AG04450 (cell line): ENCODE measurements at regions not wholly inside any gene's neighbourhood (a gene's known extent, or its start where the extent isn't known, plus 50 kb on each side); places are given as distances from the start of the nearest gene placed in this dataset.
A peak's percentile ranks its signal among the peaks of the same experiment; 100 is the strongest.

ENCODE experiments used
- CTCF ChIA-PET: fragments of 300-600, 350-600 bp; formaldehyde crosslinking; extraction: SDS; loops from one replicate; lab custom pipeline; 2022; ENCODE audit warnings: antibody characterized with exemption, inconsistent platforms; lab: Charles Lee
- POLR2A ChIA-PET: fragments of 350-600 bp; formaldehyde crosslinking; extraction: SDS; loops from one replicate; lab custom pipeline; 2021; ENCODE audit warnings: antibody characterized with exemption, inconsistent platforms; lab: Yijun Ruan, JAX
- DNase-seq: peaks from one replicate; pipeline ENCODE4 v3.0.0-alpha.2; 2011; ENCODE audit warnings: low read depth, low spot score
- H3K27ac ChIP-seq: one replicate; pipeline ENCODE4 v1.5.1; 2012; ENCODE audit warnings: low read depth, low read length, control low read depth
- H3K27me3 ChIP-seq: one replicate; pipeline ENCODE4 v1.6.0; 2012; ENCODE audit warnings: low read length; ENCODE audit not compliant: control insufficient read depth, insufficient read depth
- H3K4me3 ChIP-seq: 2 replicates; pipeline ENCODE4 v1.5.1; 2011; ENCODE audit warnings: mild to moderate bottlenecking, low read depth, low read length, control low read depth
- H3K9me3 ChIP-seq: 2 replicates; pipeline ENCODE4 v1.5.1; 2012; ENCODE audit warnings: low read length; ENCODE audit not compliant: control insufficient read depth, insufficient read depth
- TF ChIP-seq, protein P1 (sequence below): IDR thresholded peaks from 2 replicates; pipeline ENCODE4 v1.5.1; 2011; ENCODE audit warnings: low read depth, low read length, control low read depth, inconsistent platforms

DNA sequence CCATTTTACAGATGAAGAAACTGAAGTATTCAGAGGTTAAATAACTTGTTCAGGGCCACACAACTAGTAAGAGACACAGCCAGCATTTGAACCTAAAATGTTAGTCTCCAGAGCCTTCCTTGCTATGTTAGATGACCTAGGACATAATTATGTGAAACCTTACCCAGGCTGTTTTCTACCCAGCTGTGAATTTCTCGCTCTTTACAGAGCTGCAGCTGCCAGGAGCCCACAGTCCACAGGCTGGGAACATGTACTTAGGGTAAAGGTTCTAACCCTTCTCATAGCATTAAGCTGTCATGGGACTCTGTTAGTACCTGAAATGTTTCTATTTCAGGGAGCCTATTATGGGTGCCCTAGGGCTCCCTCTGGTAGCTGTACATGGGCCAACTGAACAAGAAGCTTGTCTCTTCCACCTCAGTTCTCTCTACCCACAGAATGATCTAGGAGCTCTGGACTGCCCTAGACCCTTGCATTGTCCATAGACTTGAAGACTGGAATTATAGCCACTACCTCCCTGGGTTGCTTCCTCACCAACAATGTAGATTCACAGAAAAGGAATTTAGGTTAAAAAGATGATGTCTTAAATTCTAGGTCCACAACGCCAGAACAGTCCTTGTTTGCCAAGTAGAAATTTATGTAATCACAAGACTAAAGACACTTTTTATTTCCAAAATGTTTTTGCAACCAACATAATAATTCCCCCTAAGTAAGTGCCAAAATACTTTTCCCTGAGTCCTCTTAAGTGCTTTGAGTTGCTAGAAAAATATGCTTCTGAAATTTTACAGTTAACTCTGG is 262.9 kb downstream of the PIK3R1 start:
- DNase-seq: no peak
- H3K27me3 ChIP-seq: no peaks in the 10 kb centered on the region
- ChIA-PET CTCF (interaction anchor here (0.6 to 1.1 kb wide), 2 partner anchors 29 to 192 kb away, joined by 3 read pairs; no protein-coding TSS in a partner anchor), POLR2A (no interaction called here)
- TF ChIP-seq, protein P1, sequence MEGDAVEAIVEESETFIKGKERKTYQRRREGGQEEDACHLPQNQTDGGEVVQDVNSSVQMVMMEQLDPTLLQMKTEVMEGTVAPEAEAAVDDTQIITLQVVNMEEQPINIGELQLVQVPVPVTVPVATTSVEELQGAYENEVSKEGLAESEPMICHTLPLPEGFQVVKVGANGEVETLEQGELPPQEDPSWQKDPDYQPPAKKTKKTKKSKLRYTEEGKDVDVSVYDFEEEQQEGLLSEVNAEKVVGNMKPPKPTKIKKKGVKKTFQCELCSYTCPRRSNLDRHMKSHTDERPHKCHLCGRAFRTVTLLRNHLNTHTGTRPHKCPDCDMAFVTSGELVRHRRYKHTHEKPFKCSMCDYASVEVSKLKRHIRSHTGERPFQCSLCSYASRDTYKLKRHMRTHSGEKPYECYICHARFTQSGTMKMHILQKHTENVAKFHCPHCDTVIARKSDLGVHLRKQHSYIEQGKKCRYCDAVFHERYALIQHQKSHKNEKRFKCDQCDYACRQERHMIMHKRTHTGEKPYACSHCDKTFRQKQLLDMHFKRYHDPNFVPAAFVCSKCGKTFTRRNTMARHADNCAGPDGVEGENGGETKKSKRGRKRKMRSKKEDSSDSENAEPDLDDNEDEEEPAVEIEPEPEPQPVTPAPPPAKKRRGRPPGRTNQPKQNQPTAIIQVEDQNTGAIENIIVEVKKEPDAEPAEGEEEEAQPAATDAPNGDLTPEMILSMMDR: 0 out of 2 replicates have a peak, but pooled peaks have one; percentile 3
- H3K27ac ChIP-seq: no peak overlapping the region
- H3K4me3 ChIP-seq: no peak overlapping the region
- H3K9me3 ChIP-seq: no peaks in the 10 kb centered on the region

DNA sequence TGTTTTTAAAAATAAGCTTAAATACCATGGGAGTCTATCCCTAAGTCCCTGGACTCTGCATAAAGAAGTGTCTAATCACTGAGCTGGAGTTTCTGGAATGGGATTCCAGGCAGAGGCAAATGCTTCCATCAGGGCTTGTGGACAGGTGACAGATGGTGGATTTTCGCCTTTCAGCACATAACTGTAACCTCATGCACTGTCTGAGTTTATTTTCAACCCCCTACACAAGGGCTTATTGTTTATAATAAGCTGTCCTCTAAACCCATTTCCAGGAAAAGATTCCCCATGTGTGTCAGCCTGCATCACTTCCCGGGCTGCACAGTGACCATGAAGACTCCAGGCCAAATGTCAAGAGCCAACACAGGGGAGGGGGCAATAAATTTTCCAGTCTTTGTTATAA is 264.0 kb downstream of the PIK3R1 start:
- TF ChIP-seq, protein P1: no peak
- ChIA-PET CTCF (interaction anchor here (1.1 to 1.2 kb wide), 3 partner anchors 19 to 227 kb away, joined by 3 read pairs; no protein-coding TSS in a partner anchor), POLR2A (no interaction called here)

DNA sequence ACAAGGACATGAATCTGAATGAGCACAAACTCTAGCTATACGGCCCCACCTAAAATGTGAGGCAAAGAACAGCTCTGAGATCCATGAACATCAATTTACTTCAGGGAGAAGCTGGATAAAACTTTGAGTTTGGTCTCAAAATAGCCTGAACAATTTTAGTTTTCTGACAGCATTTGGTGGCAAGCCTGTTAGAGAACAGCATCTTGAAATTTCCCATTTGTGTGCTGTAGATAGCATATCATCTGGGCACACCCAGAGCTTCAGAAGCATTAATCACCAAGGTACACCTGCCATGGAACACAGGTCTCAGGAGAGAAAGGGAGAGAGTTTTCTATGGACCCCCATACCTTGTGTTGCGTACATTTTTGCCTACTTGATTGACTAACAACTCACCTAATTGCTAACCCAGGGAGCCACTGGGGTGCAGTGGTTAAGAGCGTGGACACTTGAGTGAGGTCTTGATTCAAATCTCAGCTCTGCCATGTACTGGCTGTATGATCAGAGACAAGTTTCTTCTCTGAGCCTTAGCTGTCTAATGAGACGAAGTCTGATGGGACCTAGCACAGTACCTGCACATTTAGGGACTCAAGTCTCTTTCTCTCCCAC is 264.9 kb downstream of the PIK3R1 start:
- DNase-seq: no peak
- Histone ChIP-seq H3K27ac (no peak overlapping the region), H3K9me3 (no peaks in the 10 kb centered on the region), H3K27me3 (no peaks in the 10 kb centered on the region), H3K4me3 (no peak overlapping the region)
- ChIA-PET POLR2A (no interaction called here), CTCF (interaction anchor here (0.7 to 1.2 kb wide), 2 partner anchors 20 to 194 kb away, joined by 3 read pairs; no protein-coding TSS in a partner anchor)
- TF ChIP-seq, protein P1: no peak

More for the DNA sequence above, 264.0 kb downstream of the PIK3R1 start:
- H3K27me3 ChIP-seq: no peaks in the 10 kb centered on the region
- no peak overlapping the region for H3K4me3 ChIP-seq
- H3K9me3 ChIP-seq: no peaks in the 10 kb centered on the region
- no peak overlapping the region for H3K27ac ChIP-seq
- no peak for DNase-seq

GRCh38 chr5:68482199-68482598 is 266.6 kb downstream of the PIK3R1 start:
- Histone ChIP-seq H3K27me3 (no peaks in the 10 kb centered on the region), H3K4me3 (no peak overlapping the region), H3K27ac (no peak overlapping the region), H3K9me3 (no peaks in the 10 kb centered on the region)
- no peak for DNase-seq
- CTCF ChIA-PET: no interaction called here
- POLR2A ChIA-PET: no interaction called here
- TF ChIP-seq, protein P1: no peak
